CD4-positive, alpha-beta T cell treated with Interleukin-2 at 100 ng/mL for 4 hours (primary cell): ENCODE measurements at regions not wholly inside any gene's neighbourhood (a gene's known extent, or its start where the extent isn't known, plus 50 kb on each side); places are given as distances from the start of the nearest gene placed in this dataset.

Source experiments
- DNase-seq: peaks from one replicate; pipeline ENCODE4 v3.0.0-alpha.2; 2020; ENCODE audit warnings: low spot score

- no peak for DNase-seq
These were observed 53.6 kb upstream of the DPT start for GRCh38 chr1:168782559-168783116.

- DNase-seq: no peak
These were observed 54.6 kb upstream of the DPT start for GRCh38 chr1:168783458-168784210.

- DNase-seq: no peak
These were observed 57.7 kb upstream of the DPT start for GRCh38 chr1:168786476-168787330.

GRCh38 chr1:168788258-168788657 is 59.3 kb upstream of the DPT start:
- no peak for DNase-seq

- no peak for DNase-seq
These were observed 60.5 kb upstream of the DPT start for GRCh38 chr1:168789501-168789900.

- no peak for DNase-seq
These were observed 63.1 kb upstream of the DPT start for GRCh38 chr1:168792142-168792541.

- no peak for DNase-seq
These were observed 63.7 kb upstream of the DPT start for GRCh38 chr1:168792592-168793125.

- no peak for DNase-seq
These were observed 65.1 kb upstream of the DPT start for GRCh38 chr1:168794057-168794456.

- no peak for DNase-seq
These were observed 66.7 kb upstream of the DPT start for GRCh38 chr1:168795681-168796080.

- DNase-seq: no peak
These were observed 71.1 kb upstream of the DPT start for GRCh38 chr1:168799927-168800605.

- DNase-seq: no peak
These were observed 72.2 kb upstream of the DPT start for GRCh38 chr1:168801032-168801745.

GRCh38 chr1:168803806-168804510 is 75.0 kb upstream of the DPT start:
- no peak for DNase-seq

GRCh38 chr1:168806952-168807351 is 77.9 kb upstream of the DPT start:
- no peak for DNase-seq

- DNase-seq: no peak
These were observed 82.2 kb upstream of the DPT start for GRCh38 chr1:168811176-168811575.

- DNase-seq: no peak
These were observed 90.7 kb upstream of the DPT start for GRCh38 chr1:168819668-168820067.

GRCh38 chr1:168821434-168821833 is 92.4 kb upstream of the DPT start:
- no peak for DNase-seq

- no peak for DNase-seq
These were observed 93.9 kb upstream of the DPT start for GRCh38 chr1:168822911-168823310.

GRCh38 chr1:168823988-168824387 is 95.0 kb upstream of the DPT start:
- no peak for DNase-seq

- no peak for DNase-seq
These were observed 95.5 kb upstream of the DPT start for GRCh38 chr1:168824418-168825065.

- DNase-seq: no peak
These were observed 96.1 kb upstream of the DPT start for GRCh38 chr1:168825129-168825528.
